T-cell (primary cell): ENCODE measurements at regions not wholly inside any gene's neighbourhood (a gene's known extent, or its start where the extent isn't known, plus 50 kb on each side); places are given as distances from the start of the nearest gene placed in this dataset.
A peak's percentile ranks its signal among the peaks of the same experiment; 100 is the strongest.

Source experiments
- ATAC-seq, 4 experiments: fragments of 200-7000 bp in 3 of 4; fragments of 150-1000 bp in 1 of 4; cut with Tn5 transposase; replicated peaks in 1 of 4; 1 replicate in 3 of 4; 2 replicates in 1 of 4; pipeline ENCODE4 v1.10.0; 2021; ENCODE audit warnings: moderate library complexity in 3 of 4, mild to moderate bottlenecking in 2 of 4, moderate number of reproducible peaks in 1 of 4
- CTCF ChIA-PET, 2 donors: fragments of 300-600 bp; sonication (Branson Sonifier 250); formaldehyde crosslinking; loops; one replicate each; lab custom pipeline; 2022; ENCODE audit warnings: antibody characterized with exemption in 2 of 2; lab: Charles Lee
- POLR2A ChIA-PET, 2 donors: fragments of 300-600 bp; sonication (Branson Sonifier 250); formaldehyde crosslinking; loops; one replicate each; lab custom pipeline; 2022; ENCODE audit warnings: antibody characterized with exemption in 2 of 2; lab: Charles Lee
- DNase-seq, 35 experiments: peaks; one replicate each; pipeline versions ENCODE4 v3.0.0 to v3.0.0-alpha.2; 2013 to 2023
- H3K27ac ChIP-seq: one replicate; pipeline ENCODE4 v1.5.1; 2013; ENCODE audit warnings: low read length
- H3K27me3 ChIP-seq, 2 experiments: replicated peaks in 1 of 2; 1 replicate in 1 of 2; 2 replicates in 1 of 2; pipeline versions ENCODE4 v1.6.1 to v1.7.0; 2013; ENCODE audit warnings: low read length in 1 of 2, mixed read lengths in 1 of 2; ENCODE audit not compliant: control insufficient read depth in 2 of 2, insufficient read depth in 2 of 2; ENCODE audit errors: extremely low read depth in 1 of 2
- H3K36me3 ChIP-seq, 2 donors: 1 replicate in 1 of 2; 2 replicates in 1 of 2; pipeline versions ENCODE4 v1.6.1 to v1.7.0; 2013; ENCODE audit warnings: low read length in 1 of 2; ENCODE audit not compliant: control insufficient read depth in 2 of 2, insufficient read depth in 1 of 2; ENCODE audit errors: extremely low read depth in 1 of 2
- H3K4me1 ChIP-seq, 2 experiments: 1 replicate in 1 of 2; 2 replicates in 1 of 2; pipeline versions ENCODE4 v1.6.1 to v1.7.0; 2013; ENCODE audit warnings: low read length in 2 of 2, mixed read lengths in 1 of 2; ENCODE audit not compliant: insufficient read depth in 2 of 2, control insufficient read depth in 1 of 2; ENCODE audit errors: extremely low read depth in 1 of 2
- H3K4me3 ChIP-seq, 2 donors: 1 replicate in 1 of 2; 2 replicates in 1 of 2; pipeline versions ENCODE4 v1.5.1 to v1.7.0; 2013; ENCODE audit warnings: mild to moderate bottlenecking in 2 of 2, low read length in 1 of 2, moderate library complexity in 1 of 2; ENCODE audit not compliant: control insufficient read depth in 1 of 2; ENCODE audit errors: extremely low read depth in 1 of 2
- H3K9me3 ChIP-seq: 2 replicates; pipeline ENCODE4 v1.7.0; 2013
- H3K27ac Mint-ChIP-seq, 2 donors: one replicate each; pipeline ENCODE4 v1.8.0; 2020 to 2021; ENCODE audit warnings: mild to moderate bottlenecking in 2 of 2, mixed read lengths in 2 of 2
- H3K27me3 Mint-ChIP-seq, 2 donors: one replicate each; pipeline ENCODE4 v1.8.0; 2021 to 2022; ENCODE audit warnings: mixed read lengths in 2 of 2
- H3K36me3 Mint-ChIP-seq: one replicate; pipeline ENCODE4 v1.8.0; 2021; ENCODE audit warnings: mixed read lengths
- H3K4me1 Mint-ChIP-seq, 3 donors: one replicate each; pipeline ENCODE4 v1.8.0; 2020 to 2022; ENCODE audit warnings: mixed read lengths in 3 of 3, mild to moderate bottlenecking in 1 of 3
- H3K4me3 Mint-ChIP-seq, 3 donors: one replicate each; pipeline ENCODE4 v1.8.0; 2020 to 2022; ENCODE audit warnings: mild to moderate bottlenecking in 3 of 3, mixed read lengths in 3 of 3, moderate library complexity in 3 of 3
- H3K9me3 Mint-ChIP-seq, 3 donors: one replicate each; pipeline ENCODE4 v1.8.0; 2020 to 2022; ENCODE audit warnings: mixed read lengths in 3 of 3
- WGBS: methylation state at CpG from one replicate; pipeline ENCODE4 v1.1.5; 2013; ENCODE audit warnings: missing lambda C conversion rate; ENCODE audit not compliant: insufficient coverage; 5-methylcytosine and 5-hydroxymethylcytosine counted together

DNA sequence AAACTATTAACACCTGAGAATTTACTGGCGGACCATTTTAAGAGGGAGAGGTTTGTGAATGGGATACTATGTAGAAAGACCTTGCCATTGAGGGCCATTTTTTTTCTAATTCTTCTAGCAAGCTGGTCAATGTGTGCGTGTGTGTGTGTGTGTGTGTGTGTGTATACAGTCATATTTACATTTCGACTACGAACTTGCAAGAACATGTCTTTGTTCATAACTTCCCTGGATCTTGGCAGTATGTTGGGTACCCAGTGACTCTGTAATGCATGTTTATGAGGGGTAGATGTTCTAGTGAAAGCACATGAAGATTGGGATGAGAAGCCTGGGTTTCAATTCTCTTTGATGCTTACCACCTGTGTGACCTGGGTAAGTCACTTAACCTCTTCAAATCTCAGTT, 133.6 kb downstream of the UBE2E3 start:
- H3K4me3 ChIP-seq, result no peak overlapping the region
- peaks cover 2% of the 10 kb centered on the region for H3K9me3 ChIP-seq
- Mint-ChIP-seq H3K36me3 (peaks cover 10% of the 10 kb centered on the region), H3K4me3 (no peak overlapping the region), H3K27me3 (no peaks in the 10 kb centered on the region), H3K4me1 (peaks cover 14 to 35% (median 20%) of the 10 kb centered on the region in 3 donors), H3K27ac (peak overlapping the region in 1 of 2 donors; percentile 1), H3K9me3 (peaks cover 3 to 7% (median 6%) of the 10 kb centered on the region in 3 donors)
- H3K36me3 ChIP-seq, result no peaks in the 10 kb centered on the region
- WGBS, result 98% methylated on average over 4 of the region's 4 CpGs
- H3K27me3 ChIP-seq, result no peaks in the 10 kb centered on the region
- DNase-seq (no peak), ATAC-seq (no peak)
- CTCF ChIA-PET, result interaction anchor here in 1 of 2 donors (0.6 to 0.9 kb wide), 2 partner anchors 9 to 32 kb away, joined by 4 read pairs; no protein-coding TSS in a partner anchor
- no peak overlapping the region for H3K27ac ChIP-seq
- POLR2A ChIA-PET, result no interaction called here
- no peaks in the 10 kb centered on the region for H3K4me1 ChIP-seq

- peaks cover 3 to 12% of the 10 kb centered on the region in 2 experiments for H3K4me1 ChIP-seq
- H3K27ac ChIP-seq, result no peak overlapping the region
- peaks cover 2% of the 10 kb centered on the region for H3K9me3 ChIP-seq
- no peaks in the 10 kb centered on the region for H3K27me3 ChIP-seq
- H3K4me3 Mint-ChIP-seq, result no peak overlapping the region
- ATAC-seq (no peak), DNase-seq (no peak)
- no peaks in the 10 kb centered on the region for H3K36me3 ChIP-seq
- no peak overlapping the region for H3K4me3 ChIP-seq
- WGBS, result no CpG with 5 or more reads among the region's 1 CpG
- peaks cover 20 to 38% (median 31%) of the 10 kb centered on the region in 3 donors for H3K4me1 Mint-ChIP-seq
- ChIA-PET CTCF (interaction anchor here in 1 of 2 donors (0.9 kb wide), 1 partner anchor 350 kb away, joined by 4 read pairs; no protein-coding TSS in a partner anchor), POLR2A (interaction anchor here (0.6 to 1.0 kb wide), 4 partner anchors 12 to 196 kb away, joined by 4 read pairs; no protein-coding TSS in a partner anchor)
- no peak overlapping the region for H3K27ac Mint-ChIP-seq
- H3K9me3 Mint-ChIP-seq, result peaks cover 3 to 13% (median 11%) of the 10 kb centered on the region in 3 donors
- H3K27me3 Mint-ChIP-seq, result no peaks in the 10 kb centered on the region
- H3K36me3 Mint-ChIP-seq, result peaks cover 11% of the 10 kb centered on the region
Observed at GRCh38 chr2:181116261-181116660, 135.9 kb downstream of the UBE2E3 start.

- Histone ChIP-seq H3K4me1 (peaks cover 3 to 12% of the 10 kb centered on the region in 2 experiments), H3K27ac (no peak overlapping the region), H3K4me3 (no peak overlapping the region), H3K9me3 (peaks cover 2% of the 10 kb centered on the region), H3K36me3 (no peaks in the 10 kb centered on the region), H3K27me3 (no peaks in the 10 kb centered on the region)
- ChIA-PET CTCF (interaction anchor here (0.8 to 1.0 kb wide), 1 partner anchor 13 kb away, joined by 3 to 4 read pairs; no protein-coding TSS in a partner anchor), POLR2A (no interaction called here)
- ATAC-seq, result no peak
- Mint-ChIP-seq H3K27me3 (no peaks in the 10 kb centered on the region), H3K9me3 (peaks cover 3 to 13% (median 11%) of the 10 kb centered on the region in 3 donors), H3K4me1 (peaks cover 29 to 46% (median 42%) of the 10 kb centered on the region in 3 donors), H3K4me3 (no peak overlapping the region), H3K36me3 (peaks cover 11% of the 10 kb centered on the region), H3K27ac (peak overlapping the region in 1 of 2 donors; percentile 35)
- no peak for DNase-seq
Observed at GRCh38 chr2:181117206-181117925, 137.0 kb downstream of the UBE2E3 start.

DNA sequence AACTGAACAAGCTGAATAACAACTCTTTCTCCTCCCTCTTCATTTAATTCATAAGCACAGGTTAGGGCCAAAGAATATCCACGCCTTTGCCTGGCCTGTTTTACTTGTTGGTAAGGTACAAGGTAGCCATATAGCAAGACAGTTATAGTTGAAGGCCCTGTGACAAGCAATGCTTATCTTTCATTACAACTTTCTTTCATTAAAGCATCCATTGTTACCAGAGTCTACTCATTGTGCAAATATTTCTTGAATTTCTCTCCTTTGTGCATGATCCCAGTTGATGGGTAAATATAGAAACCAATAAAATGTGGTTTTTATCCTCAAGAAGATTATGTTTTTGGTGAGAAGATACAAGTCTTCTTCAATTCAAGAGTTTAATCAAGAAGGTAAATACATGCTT, 140.2 kb downstream of the UBE2E3 start:
- ATAC-seq, result no peak

DNA sequence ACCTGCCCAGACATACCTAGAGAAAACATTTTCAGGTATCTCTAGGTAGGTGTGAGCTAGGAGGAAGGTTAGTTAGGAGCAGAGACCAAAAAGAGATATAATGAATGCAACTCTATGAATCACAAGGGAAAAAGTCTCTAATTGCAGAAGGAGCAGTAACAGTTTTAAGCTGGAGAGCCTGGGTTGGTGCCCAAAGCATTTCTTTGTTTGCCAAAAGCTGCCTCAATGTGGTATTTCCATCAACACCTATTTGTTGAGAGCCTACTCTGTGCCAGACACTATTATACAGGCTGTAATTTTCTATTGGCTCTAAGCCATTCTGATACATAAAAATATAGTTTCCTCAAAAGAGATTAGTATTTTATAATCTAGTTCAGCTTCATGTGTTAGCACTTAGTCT, 141.6 kb downstream of the UBE2E3 start:
- Mint-ChIP-seq H3K9me3 (peaks cover 3 to 13% (median 11%) of the 10 kb centered on the region in 3 donors), H3K4me3 (no peak overlapping the region), H3K27me3 (no peaks in the 10 kb centered on the region), H3K36me3 (peaks cover 15% of the 10 kb centered on the region), H3K27ac (peak overlapping the region; percentile 40 to 81), H3K4me1 (peaks cover 58 to 77% (median 75%) of the 10 kb centered on the region in 3 donors)
- ChIA-PET CTCF (interaction anchor here (0.8 to 2.6 kb wide), 7 partner anchors 17 to 350 kb away, joined by 3 to 8 read pairs (median 3); partner anchors contain the start of gene ITGA4 (in 1 of the 2)), POLR2A (interaction anchor here in 1 of 2 donors (0.6 kb wide), 1 partner anchor 82 kb away, joined by 3 read pairs; no protein-coding TSS in a partner anchor)
- Histone ChIP-seq H3K4me1 (peaks cover 22 to 39% of the 10 kb centered on the region in 2 experiments), H3K9me3 (peaks cover 2% of the 10 kb centered on the region), H3K36me3 (no peaks in the 10 kb centered on the region), H3K27ac (no peak overlapping the region), H3K4me3 (no peak overlapping the region), H3K27me3 (no peaks in the 10 kb centered on the region)
- ATAC-seq (no peak), DNase-seq (no peak)

More for the DNA sequence above, 140.2 kb downstream of the UBE2E3 start:
- Histone ChIP-seq H3K27me3 (no peaks in the 10 kb centered on the region), H3K9me3 (peaks cover 2% of the 10 kb centered on the region), H3K27ac (peak overlapping the region; percentile 52), H3K4me1 (peaks cover 15 to 25% of the 10 kb centered on the region in 2 experiments), H3K36me3 (no peaks in the 10 kb centered on the region), H3K4me3 (no peak overlapping the region)
- ChIA-PET CTCF (interaction anchor here (1.2 to 2.6 kb wide), 3 partner anchors 16 to 351 kb away, joined by 3 to 8 read pairs (median 5); no protein-coding TSS in a partner anchor), POLR2A (no interaction called here)
- peaks cover 44 to 71% (median 69%) of the 10 kb centered on the region in 3 donors for H3K4me1 Mint-ChIP-seq
- peaks cover 11% of the 10 kb centered on the region for H3K36me3 Mint-ChIP-seq
- peaks cover 3 to 13% (median 11%) of the 10 kb centered on the region in 3 donors for H3K9me3 Mint-ChIP-seq
- DNase-seq, result no peak
- H3K27ac Mint-ChIP-seq, result peak overlapping the region; percentile 69 to 81
- no peaks in the 10 kb centered on the region for H3K27me3 Mint-ChIP-seq
- no CpG with 5 or more reads among the region's 1 CpG for WGBS
- peak overlapping the region in 1 of 3 donors; percentile 32 for H3K4me3 Mint-ChIP-seq

GRCh38 chr2:181122601-181123000, 142.2 kb downstream of the UBE2E3 start:
- Histone ChIP-seq H3K27ac (no peak overlapping the region), H3K36me3 (no peaks in the 10 kb centered on the region), H3K9me3 (peaks cover 2% of the 10 kb centered on the region), H3K4me3 (no peak overlapping the region), H3K4me1 (peaks cover 28 to 42% of the 10 kb centered on the region in 2 experiments), H3K27me3 (no peaks in the 10 kb centered on the region)
- no peaks in the 10 kb centered on the region for H3K27me3 Mint-ChIP-seq
- H3K9me3 Mint-ChIP-seq, result peaks cover 3 to 13% (median 11%) of the 10 kb centered on the region in 3 donors
- DNase-seq (no peak), ATAC-seq (no peak)
- H3K4me3 Mint-ChIP-seq, result no peak overlapping the region
- no CpG with 5 or more reads among the region's 2 CpGs for WGBS
- H3K4me1 Mint-ChIP-seq, result peaks cover 62 to 81% (median 75%) of the 10 kb centered on the region in 3 donors
- CTCF ChIA-PET, result interaction anchor here (0.9 to 2.6 kb wide), 4 partner anchors 18 to 340 kb away, joined by 3 to 8 read pairs (median 3); no protein-coding TSS in a partner anchor
- peaks cover 15% of the 10 kb centered on the region for H3K36me3 Mint-ChIP-seq
- POLR2A ChIA-PET, result no interaction called here
- peak overlapping the region; percentile 18 to 48 for H3K27ac Mint-ChIP-seq
